IMR-90 (cell line): ENCODE measurements at regions not wholly inside any gene's neighbourhood (a gene's known extent, or its start where the extent isn't known, plus 50 kb on each side); places are given as distances from the start of the nearest gene placed in this dataset.

ENCODE experiments used
- ATAC-seq: fragments of 200-7000 bp; cut with Tn5 transposase; 2 replicates; pipeline ENCODE4 v1.9.1; 2020; ENCODE audit warnings: low read depth, mild to moderate bottlenecking, moderate library complexity
- BruUV-seq: library from RNA; stranded (reverse); fragments of 400-500 nt; replicated peaks from 2 replicates; lab custom pipeline; 2021; lab: Mats Ljungman, UMichigan
- CTCF ChIA-PET: fragments of 300-600 bp; formaldehyde crosslinking; extraction: SDS; loops from one replicate; lab custom pipeline; 2021; ENCODE audit warnings: antibody characterized with exemption; lab: Yijun Ruan, JAX
- POLR2A ChIA-PET: fragments of 300-600 bp; sonication (Branson Sonifier 250); formaldehyde crosslinking; loops from one replicate; lab custom pipeline; 2022; ENCODE audit warnings: antibody characterized with exemption; ENCODE audit not compliant: unreplicated experiment; lab: Charles Lee
- DNase-seq: peaks from one replicate; pipeline ENCODE4 v3.0.0; 2013
- H2AFZ ChIP-seq: replicated peaks from 2 replicates; pipeline ENCODE3; 2013; ENCODE audit warnings: low read length, mild to moderate bottlenecking; ENCODE audit not compliant: poor library complexity
- H2AK5ac ChIP-seq: 2 replicates; pipeline ENCODE4 v1.6.1; 2013; ENCODE audit warnings: low read depth, low read length, inconsistent platforms
- H2AK9ac ChIP-seq: replicated peaks from 2 replicates; pipeline ENCODE3; 2013; ENCODE audit warnings: mild to moderate bottlenecking, low read depth, low read length, moderate library complexity; ENCODE audit not compliant: poor library complexity
- H2BK120ac ChIP-seq: 2 replicates; pipeline ENCODE4 v1.6.1; 2013; ENCODE audit warnings: low read depth, low read length, inconsistent platforms
- H2BK15ac ChIP-seq: 3 replicates; pipeline ENCODE4 v1.6.1; 2013; ENCODE audit warnings: low read depth, low read length, inconsistent platforms
- H2BK20ac ChIP-seq: 2 replicates; pipeline ENCODE4 v1.6.1; 2013; ENCODE audit warnings: low read depth, mild to moderate bottlenecking, inconsistent platforms, low read length, moderate library complexity
- H2BK5ac ChIP-seq: 2 replicates; pipeline ENCODE4 v1.6.1; 2013; ENCODE audit warnings: mild to moderate bottlenecking, low read depth, low read length, inconsistent platforms; ENCODE audit not compliant: poor library complexity, severe bottlenecking
- H3K14ac ChIP-seq: replicated peaks from 2 replicates; pipeline ENCODE4 v1.6.1; 2013; ENCODE audit warnings: low read depth, low read length, inconsistent platforms
- H3K18ac ChIP-seq: 2 replicates; pipeline ENCODE4 v1.6.1; 2013; ENCODE audit warnings: low read depth, low read length, control low read depth
- H3K23ac ChIP-seq: 2 replicates; pipeline ENCODE4 v1.6.1; 2013; ENCODE audit warnings: low read depth, low read length, inconsistent platforms
- H3K27ac ChIP-seq: 2 replicates; pipeline ENCODE4 v1.5.1; 2013; ENCODE audit warnings: mild to moderate bottlenecking, control low read depth, low read length; ENCODE audit not compliant: insufficient read depth
- H3K27me3 ChIP-seq: 2 replicates; pipeline ENCODE4 v1.6.1; 2013; ENCODE audit warnings: low read length; ENCODE audit not compliant: control insufficient read depth, insufficient read depth
- H3K36me3 ChIP-seq: 2 replicates; pipeline ENCODE4 v1.6.1; 2013; ENCODE audit warnings: low read length, mixed read lengths; ENCODE audit not compliant: control insufficient read depth, insufficient read depth
- H3K4ac ChIP-seq: 2 replicates; pipeline ENCODE4 v1.6.1; 2013; ENCODE audit warnings: low read depth, low read length, inconsistent platforms
- H3K4me1 ChIP-seq: 2 replicates; pipeline ENCODE4 v1.6.1; 2013; ENCODE audit warnings: low read length, mixed read lengths; ENCODE audit not compliant: control insufficient read depth, insufficient read depth
- H3K4me2 ChIP-seq: 2 replicates; pipeline ENCODE4 v1.6.1; 2013; ENCODE audit warnings: low read depth, mild to moderate bottlenecking, control low read depth, low read length, moderate library complexity
- H3K4me3 ChIP-seq: 2 replicates; pipeline ENCODE4 v1.5.1; 2013; ENCODE audit warnings: low read depth, mild to moderate bottlenecking, control low read depth, low read length, moderate library complexity; ENCODE audit not compliant: insufficient read depth
- H3K56ac ChIP-seq: 2 replicates; pipeline ENCODE4 v1.6.1; 2013; ENCODE audit warnings: low read length, inconsistent platforms; ENCODE audit not compliant: insufficient read depth; ENCODE audit errors: extremely low read depth
- H3K79me1 ChIP-seq, 2 experiments: 2 replicates each; pipeline ENCODE4 v1.6.1; 2013; ENCODE audit warnings: low read length in 2 of 2, inconsistent platforms in 1 of 2, low read depth in 1 of 2
- H3K9ac ChIP-seq: 2 replicates; pipeline ENCODE4 v1.6.1; 2013; ENCODE audit warnings: low read depth, low read length, control low read depth
- H3K9me1 ChIP-seq: 2 replicates; pipeline ENCODE4 v1.6.1; 2013; ENCODE audit warnings: low read length, inconsistent platforms; ENCODE audit not compliant: insufficient read depth
- H3K9me3 ChIP-seq: 2 replicates; pipeline ENCODE4 v1.6.1; 2013; ENCODE audit warnings: low read length; ENCODE audit not compliant: control insufficient read depth, insufficient read depth
- H4K20me1 ChIP-seq: 2 replicates; pipeline ENCODE4 v1.6.1; 2013; ENCODE audit warnings: low read length, inconsistent platforms; ENCODE audit not compliant: insufficient read depth
- H4K5ac ChIP-seq: 2 replicates; pipeline ENCODE4 v1.6.1; 2013; ENCODE audit warnings: mild to moderate bottlenecking, low read depth, low read length, control low read depth
- H4K8ac ChIP-seq, 2 experiments: 2 replicates each; pipeline ENCODE4 v1.6.1; 2013; ENCODE audit warnings: low read depth in 2 of 2, low read length in 2 of 2, control low read depth in 1 of 2, inconsistent platforms in 1 of 2
- H4K91ac ChIP-seq: 2 replicates; pipeline ENCODE4 v1.6.1; 2013; ENCODE audit warnings: low read depth, low read length, inconsistent platforms; ENCODE audit not compliant: insufficient read depth
- BHLHE40 ChIP-seq: fragments of 150-350 bp; IDR thresholded peaks from 2 replicates; pipeline ENCODE4 v1.6.1; 2016; ENCODE audit warnings: mild to moderate bottlenecking, low read depth, low read length
- CEBPB ChIP-seq: IDR thresholded peaks from 2 replicates; pipeline ENCODE4 v1.6.1; 2012; ENCODE audit warnings: low read depth, low read length, improper control_type of control experiment
- CHD1 ChIP-seq: IDR thresholded peaks from 2 replicates; pipeline ENCODE4 v1.6.1; 2012; ENCODE audit warnings: low read depth, low read length, improper control_type of control experiment
- FOS ChIP-seq: fragments of 150-350 bp; IDR thresholded peaks from 2 replicates; pipeline ENCODE4 v1.6.1; 2016; ENCODE audit warnings: low read depth, low read length
- MAFK ChIP-seq: IDR thresholded peaks from 2 replicates; pipeline ENCODE4 v1.6.1; 2012; ENCODE audit warnings: low read depth, low read length, improper control_type of control experiment
- NFE2L2 ChIP-seq: fragments of 150-350 bp; IDR thresholded peaks from 2 replicates; pipeline ENCODE4 v1.6.1; 2016; ENCODE audit warnings: low read depth, mild to moderate bottlenecking, low read length
- RAD21 ChIP-seq: IDR thresholded peaks from 2 replicates; pipeline ENCODE4 v1.6.1; 2012; ENCODE audit warnings: low read length, improper control_type of control experiment
- RCOR1 ChIP-seq: IDR thresholded peaks from 2 replicates; pipeline ENCODE4 v1.6.1; 2012; ENCODE audit warnings: mild to moderate bottlenecking, low read length, improper control_type of control experiment; ENCODE audit not compliant: insufficient replicate concordance
- RFX5 ChIP-seq: IDR thresholded peaks from 2 replicates; pipeline ENCODE4 v1.8.0; 2012; ENCODE audit warnings: low read depth, mild to moderate bottlenecking, low read length, moderate library complexity
- SMC3 ChIP-seq: fragments of 150-350 bp; IDR thresholded peaks from 2 replicates; pipeline ENCODE4 v1.6.1; 2016; ENCODE audit warnings: low read depth, mild to moderate bottlenecking, antibody characterized with exemption, low read length, moderate library complexity
- WGBS, 2 experiments: methylation state at CpG; one replicate each; pipeline versions ENCODE4 v1.1.5 to v1.1.7; 2013; ENCODE audit warnings: missing lambda C conversion rate in 2 of 2; ENCODE audit not compliant: insufficient read length in 1 of 2; ENCODE audit errors: extremely low coverage in 2 of 2; 5-methylcytosine and 5-hydroxymethylcytosine counted together
- dilution Hi-C: fragments of 300-500 bp; cut with HindIII; formaldehyde crosslinking; loops from one replicate; pipeline ENCODE4 v1.14.3; 2018; ENCODE audit warnings: low sequenced_read_pairs; ENCODE audit not compliant: unreplicated experiment
- in situ Hi-C: fragments of 300-500 bp; cut with MboI; formaldehyde crosslinking; loops from 3 replicates; pipeline ENCODE4 v1.14.3; 2019; ENCODE audit warnings: low sequenced_read_pairs, inconsistent platforms, mixed read lengths
- intact Hi-C: fragments of 100-400 bp; cut with micrococcal nuclease; formaldehyde crosslinking; loops from 2 replicates; pipeline ENCODE4 v1.10.0; 2022
- TF ChIP-seq, protein P1 (sequence below): fragments of 150-350 bp; IDR thresholded peaks from 2 replicates; pipeline ENCODE4 v1.6.1; 2016; ENCODE audit warnings: low read depth, mild to moderate bottlenecking, low read length, moderate library complexity, borderline replicate concordance
- TF ChIP-seq, protein P2 (sequence below): conservative IDR thresholded peaks from 2 replicates; pipeline ENCODE4 v1.5.1; 2012; ENCODE audit warnings: mild to moderate bottlenecking, low read depth, low read length, improper control_type of control experiment
- TF ChIP-seq, protein P3 (sequence below): fragments of 150-350 bp; IDR thresholded peaks from 2 replicates; pipeline ENCODE4 v1.6.1; 2017; ENCODE audit warnings: mild to moderate bottlenecking, antibody characterized with exemption, low read length, low read depth

DNA sequence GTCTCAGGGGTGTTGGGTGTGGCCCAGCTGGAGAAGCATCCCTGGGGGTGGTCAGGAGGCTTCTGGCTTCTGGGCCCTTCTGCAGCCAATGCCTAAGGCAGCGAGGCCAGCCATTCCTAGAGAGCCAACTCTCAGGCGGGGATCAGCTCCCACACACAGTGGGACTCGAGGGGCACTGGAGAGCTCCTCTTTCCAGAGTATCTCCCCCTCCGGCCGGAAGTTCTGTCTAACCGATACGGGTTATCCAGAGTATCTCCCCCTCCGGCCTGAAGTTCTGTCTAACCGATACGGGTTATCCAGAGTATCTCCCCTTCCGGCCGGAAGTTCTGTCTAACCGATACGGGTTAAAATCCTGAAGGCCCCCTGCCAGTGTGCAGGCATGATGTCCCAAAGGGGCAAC is 71.2 kb upstream of the B3GAT1 start:
- Histone ChIP-seq H3K18ac (no peak overlapping the region), H3K4me3 (no peak overlapping the region), H3K4ac (no peak overlapping the region), H3K79me1 (no peaks in the 10 kb centered on the region), H3K9me3 (peaks cover 60% of the 10 kb centered on the region), H2AFZ (no peak overlapping the region), H2BK20ac (no peak overlapping the region), H4K5ac (no peak overlapping the region), H2BK120ac (no peak overlapping the region), H2AK9ac (no peak overlapping the region), H2AK5ac (no peak overlapping the region), H4K91ac (no peak overlapping the region), H3K36me3 (no peaks in the 10 kb centered on the region), H3K9ac (no peak overlapping the region), H3K9me1 (no peaks in the 10 kb centered on the region), H3K4me1 (no peaks in the 10 kb centered on the region), H3K4me2 (no peak overlapping the region), H3K14ac (no peak overlapping the region), H3K27ac (no peak overlapping the region), H4K8ac (no peak overlapping the region), H3K27me3 (no peaks in the 10 kb centered on the region), H4K20me1 (no peaks in the 10 kb centered on the region), H2BK5ac (no peak overlapping the region), H2BK15ac (no peak overlapping the region), H3K56ac (no peak overlapping the region), H3K23ac (no peak overlapping the region)
- no TSS peak for BruUV-seq
- in situ Hi-C loops: no loop called here
- DNase-seq: no peak
- ChIA-PET POLR2A (no interaction called here), CTCF (no interaction called here)
- WGBS, 2 experiments: 75% methylated on average over 9 of the region's 14 CpGs; no CpG with 5 or more reads in 1 of the 2 experiments
- TF ChIP-seq MAFK (no peak), RCOR1 (no peak), CHD1 (no peak), CEBPB (no peak), RAD21 (no peak), RFX5 (no peak), SMC3 (no peak), FOS (no peak), BHLHE40 (no peak), NFE2L2 (no peak)
- TF ChIP-seq, protein P1, sequence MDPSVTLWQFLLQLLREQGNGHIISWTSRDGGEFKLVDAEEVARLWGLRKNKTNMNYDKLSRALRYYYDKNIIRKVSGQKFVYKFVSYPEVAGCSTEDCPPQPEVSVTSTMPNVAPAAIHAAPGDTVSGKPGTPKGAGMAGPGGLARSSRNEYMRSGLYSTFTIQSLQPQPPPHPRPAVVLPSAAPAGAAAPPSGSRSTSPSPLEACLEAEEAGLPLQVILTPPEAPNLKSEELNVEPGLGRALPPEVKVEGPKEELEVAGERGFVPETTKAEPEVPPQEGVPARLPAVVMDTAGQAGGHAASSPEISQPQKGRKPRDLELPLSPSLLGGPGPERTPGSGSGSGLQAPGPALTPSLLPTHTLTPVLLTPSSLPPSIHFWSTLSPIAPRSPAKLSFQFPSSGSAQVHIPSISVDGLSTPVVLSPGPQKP: no peak
- TF ChIP-seq, protein P2, sequence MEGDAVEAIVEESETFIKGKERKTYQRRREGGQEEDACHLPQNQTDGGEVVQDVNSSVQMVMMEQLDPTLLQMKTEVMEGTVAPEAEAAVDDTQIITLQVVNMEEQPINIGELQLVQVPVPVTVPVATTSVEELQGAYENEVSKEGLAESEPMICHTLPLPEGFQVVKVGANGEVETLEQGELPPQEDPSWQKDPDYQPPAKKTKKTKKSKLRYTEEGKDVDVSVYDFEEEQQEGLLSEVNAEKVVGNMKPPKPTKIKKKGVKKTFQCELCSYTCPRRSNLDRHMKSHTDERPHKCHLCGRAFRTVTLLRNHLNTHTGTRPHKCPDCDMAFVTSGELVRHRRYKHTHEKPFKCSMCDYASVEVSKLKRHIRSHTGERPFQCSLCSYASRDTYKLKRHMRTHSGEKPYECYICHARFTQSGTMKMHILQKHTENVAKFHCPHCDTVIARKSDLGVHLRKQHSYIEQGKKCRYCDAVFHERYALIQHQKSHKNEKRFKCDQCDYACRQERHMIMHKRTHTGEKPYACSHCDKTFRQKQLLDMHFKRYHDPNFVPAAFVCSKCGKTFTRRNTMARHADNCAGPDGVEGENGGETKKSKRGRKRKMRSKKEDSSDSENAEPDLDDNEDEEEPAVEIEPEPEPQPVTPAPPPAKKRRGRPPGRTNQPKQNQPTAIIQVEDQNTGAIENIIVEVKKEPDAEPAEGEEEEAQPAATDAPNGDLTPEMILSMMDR: no peak
- TF ChIP-seq, protein P3, sequence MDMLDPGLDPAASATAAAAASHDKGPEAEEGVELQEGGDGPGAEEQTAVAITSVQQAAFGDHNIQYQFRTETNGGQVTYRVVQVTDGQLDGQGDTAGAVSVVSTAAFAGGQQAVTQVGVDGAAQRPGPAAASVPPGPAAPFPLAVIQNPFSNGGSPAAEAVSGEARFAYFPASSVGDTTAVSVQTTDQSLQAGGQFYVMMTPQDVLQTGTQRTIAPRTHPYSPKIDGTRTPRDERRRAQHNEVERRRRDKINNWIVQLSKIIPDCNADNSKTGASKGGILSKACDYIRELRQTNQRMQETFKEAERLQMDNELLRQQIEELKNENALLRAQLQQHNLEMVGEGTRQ: no peak
- dilution Hi-C loops: no loop called here
- no peak for ATAC-seq
- intact Hi-C loops: no loop called here
